AG08396 (cell line): ENCODE measurements at regions not wholly inside any gene's neighbourhood (a gene's known extent, or its start where the extent isn't known, plus 50 kb on each side); places are given as distances from the start of the nearest gene placed in this dataset.
A peak's percentile ranks its signal among the peaks of the same experiment; 100 is the strongest.

ENCODE experiments used
- DNase-seq: peaks from one replicate; pipeline ENCODE4 v3.0.0; 2012; ENCODE audit warnings: low spot score, mixed read lengths

- no peak for DNase-seq
Observed at GRCh38 chr4:152269448-152270191, 266.3 kb downstream of the FBXW7 start.

DNA sequence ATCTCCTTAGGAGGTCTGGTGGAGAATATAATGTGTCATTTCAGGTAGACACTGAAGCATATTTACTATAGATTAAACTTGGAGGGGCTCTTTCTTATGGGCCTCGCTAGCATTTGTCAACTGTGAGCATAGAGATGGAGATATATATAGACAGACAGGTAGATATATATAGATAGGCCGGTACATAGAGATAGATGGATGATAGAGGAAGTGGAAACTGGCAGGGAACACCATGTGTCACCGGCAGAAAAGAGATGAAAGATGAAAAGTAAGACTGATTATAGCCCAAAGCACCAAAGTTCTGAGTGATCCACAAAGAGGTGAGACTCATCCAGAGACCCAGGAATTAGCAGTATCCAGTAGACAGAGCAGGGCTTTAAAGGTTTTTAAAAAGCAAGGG lies 268.1 kb downstream of the FBXW7 start:
- DNase-seq, result no peak

DNA sequence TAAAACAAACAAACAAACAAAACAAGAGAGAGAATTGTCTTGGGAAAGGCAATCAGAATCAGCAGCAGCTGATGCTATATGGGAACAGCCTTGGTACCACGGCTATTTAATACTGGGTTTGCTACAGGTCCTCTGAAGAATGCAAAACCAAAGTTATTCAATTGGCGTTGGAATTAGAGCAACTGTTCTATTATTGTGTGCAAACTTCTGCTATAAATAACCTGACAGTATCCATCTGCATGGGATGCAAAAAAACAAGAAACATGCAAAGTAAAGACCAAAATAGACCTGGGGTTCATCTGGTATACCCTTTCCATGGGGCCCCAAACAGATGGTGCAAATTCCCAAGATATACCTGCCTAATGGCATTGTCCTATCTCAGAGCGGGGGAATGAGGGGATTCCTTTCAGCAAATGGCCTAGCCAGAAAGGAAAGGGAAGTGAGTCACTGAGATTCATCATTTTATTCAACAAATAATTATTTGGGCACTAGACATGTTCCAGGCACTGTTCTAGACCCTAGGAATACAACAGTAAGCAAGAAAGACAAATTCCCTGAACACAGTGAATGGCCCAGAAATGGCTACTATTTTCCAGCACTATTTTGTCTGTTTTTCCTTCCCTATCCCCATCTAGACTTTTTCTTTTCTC lies 268.9 kb downstream of the FBXW7 start:
- no peak for DNase-seq

DNA sequence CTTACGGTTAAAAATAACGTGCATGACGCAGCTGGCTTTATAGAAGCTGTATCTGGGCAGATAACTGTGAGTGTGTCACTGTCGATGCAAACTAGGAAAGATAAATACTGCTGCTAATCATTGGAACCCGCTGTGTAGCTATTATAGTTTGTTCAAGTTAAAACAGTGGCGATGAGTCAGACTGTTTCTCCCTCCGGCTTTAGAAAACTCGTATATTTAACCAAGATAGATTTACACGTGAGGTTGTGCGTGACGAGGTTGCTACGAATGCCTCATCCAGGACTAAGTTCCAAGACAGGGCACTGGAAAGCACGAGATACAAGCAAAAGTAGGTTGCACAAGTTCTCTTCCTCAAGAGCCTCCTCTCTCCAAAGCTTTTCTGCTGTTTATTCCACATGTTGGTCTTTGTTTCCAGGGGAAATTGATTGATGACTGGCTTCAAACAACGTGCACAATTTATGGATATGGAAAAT lies 270.7 kb downstream of the FBXW7 start:
- peak; percentile 62 for DNase-seq

DNA sequence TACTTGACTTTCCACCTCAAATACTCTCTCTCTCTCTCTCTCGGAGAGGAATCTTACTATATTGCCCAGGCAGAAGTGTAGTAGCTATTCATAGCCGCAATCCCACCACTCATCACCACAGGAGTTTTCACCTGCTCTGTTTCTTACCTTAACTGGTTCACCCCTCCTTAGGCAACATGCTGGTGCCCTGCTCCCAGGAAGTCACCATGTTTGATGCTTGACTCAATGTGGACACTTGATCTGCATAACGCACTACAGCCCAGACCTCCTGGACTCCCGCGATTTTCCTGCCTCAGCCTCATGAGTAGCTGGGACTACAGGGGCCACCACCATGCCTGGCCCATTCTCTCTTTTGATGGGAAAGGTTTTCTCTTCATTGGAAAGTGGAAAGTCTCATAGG lies 271.8 kb downstream of the FBXW7 start:
- DNase-seq, result no peak

DNA sequence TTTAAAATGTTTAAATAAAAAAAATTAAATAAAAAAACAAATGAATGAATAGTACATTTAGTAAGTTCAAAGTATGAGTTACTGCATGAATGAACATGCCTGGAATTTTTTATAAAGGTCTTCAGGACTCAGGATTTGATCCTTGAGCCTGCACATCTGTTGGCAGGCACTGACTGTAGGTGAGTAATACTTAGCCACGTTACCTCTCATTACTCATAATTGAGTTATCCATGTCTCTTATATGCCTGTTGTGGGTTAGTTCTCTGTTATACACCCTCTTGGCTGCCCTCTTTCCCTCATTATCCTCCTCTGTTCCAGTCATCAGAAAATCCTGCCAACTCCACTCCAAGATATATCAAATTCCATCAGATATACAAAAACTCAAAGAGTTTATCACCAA lies 276.0 kb downstream of the FBXW7 start:
- DNase-seq, result peak; percentile 29

GRCh38 chr4:152258804-152259708 lies 276.8 kb downstream of the FBXW7 start:
- peak; percentile 48 for DNase-seq

DNA sequence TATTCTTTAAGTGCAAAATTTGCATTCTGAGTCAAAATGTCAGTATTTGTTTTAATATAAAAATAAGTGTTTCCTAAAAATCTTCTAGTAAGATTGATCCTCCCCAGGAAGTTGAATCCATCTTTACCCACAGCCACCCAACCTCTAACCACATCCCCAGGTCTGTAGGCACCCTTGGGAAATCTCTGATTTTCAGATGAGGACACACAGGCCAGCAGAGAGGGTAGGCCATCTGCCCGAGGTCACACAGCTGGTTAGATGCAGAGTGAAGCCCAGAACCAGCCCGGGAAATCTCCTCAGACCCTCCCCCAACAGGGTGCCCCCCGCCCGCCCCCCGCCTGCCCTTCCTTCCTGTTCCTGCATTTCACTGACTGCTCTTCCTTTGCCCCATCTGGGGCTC lies 277.5 kb downstream of the FBXW7 start:
- DNase-seq, result no peak

DNA sequence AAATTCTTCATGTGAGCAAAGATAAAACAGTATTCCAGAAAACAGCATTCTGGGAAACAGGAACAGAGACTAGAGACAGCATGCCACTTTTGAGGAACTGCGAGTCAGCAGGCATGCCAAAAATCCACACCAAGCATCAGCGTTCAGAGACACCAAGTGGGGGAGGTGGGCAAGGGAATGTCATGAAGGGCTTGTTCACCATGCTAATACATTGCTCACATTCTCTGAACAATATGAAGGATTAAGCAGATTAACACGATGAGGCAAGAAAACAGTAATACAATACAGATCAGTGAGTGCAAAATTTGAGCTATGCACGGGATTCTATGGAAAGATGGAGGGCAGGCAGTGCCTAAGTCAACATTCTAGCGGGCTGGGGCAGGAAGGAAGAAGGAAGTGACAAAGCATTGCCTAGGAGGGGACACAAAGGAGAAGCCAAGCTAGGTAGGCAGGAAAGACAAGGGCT lies 278.3 kb downstream of the FBXW7 start:
- DNase-seq, result peak; percentile 31

GRCh38 chr4:152256996-152257395 lies 278.9 kb downstream of the FBXW7 start:
- no peak for DNase-seq

- peak; percentile 37 for DNase-seq
Observed at GRCh38 chr4:152255437-152255836, 280.5 kb downstream of the FBXW7 start.

GRCh38 chr4:152248347-152248746 lies 287.5 kb downstream of the FBXW7 start:
- no peak for DNase-seq

GRCh38 chr4:152247271-152247975 lies 288.5 kb downstream of the FBXW7 start:
- DNase-seq, result no peak

DNA sequence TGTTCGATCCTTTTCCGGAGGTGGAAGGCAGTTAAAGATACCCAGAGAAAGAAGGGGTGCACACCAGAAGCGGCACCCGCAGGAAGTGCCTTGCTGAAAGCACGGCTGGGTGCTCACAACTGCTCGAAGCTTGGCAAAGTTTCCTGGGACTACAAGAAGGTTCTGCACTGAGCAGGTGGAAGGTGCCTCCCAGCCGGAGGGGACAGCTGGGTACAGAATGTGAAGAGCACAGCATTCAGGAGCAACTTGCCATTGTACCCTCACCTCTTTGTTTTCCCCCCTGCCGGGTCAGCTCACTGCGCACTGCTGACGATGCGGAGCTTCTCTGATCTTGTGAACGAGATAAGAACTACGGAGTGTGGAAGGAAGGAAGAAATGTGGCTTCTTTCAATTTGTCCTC lies 289.2 kb downstream of the FBXW7 start:
- DNase-seq, result no peak

DNA sequence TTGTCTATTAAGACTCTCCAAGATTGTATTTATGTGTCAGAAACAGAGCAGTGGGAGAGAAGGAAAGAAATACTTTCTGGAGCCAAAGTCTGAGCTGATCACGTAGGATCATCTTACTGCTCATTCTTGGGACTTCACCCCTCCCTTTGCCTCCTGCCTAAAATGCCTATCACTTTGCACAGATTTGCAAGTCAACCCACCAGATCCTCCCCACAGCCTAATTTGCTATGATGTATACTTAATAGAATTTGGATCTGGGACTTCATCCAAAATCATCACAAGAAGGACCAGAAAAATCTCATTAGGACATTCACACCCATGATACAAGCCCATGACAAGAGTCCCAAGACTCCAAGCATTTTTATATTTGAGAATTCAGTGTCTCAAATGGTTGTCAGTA lies 290.2 kb downstream of the FBXW7 start:
- no peak for DNase-seq

GRCh38 chr4:152244659-152245058 lies 291.2 kb downstream of the FBXW7 start:
- no peak for DNase-seq

GRCh38 chr4:152243896-152244595 lies 291.8 kb downstream of the FBXW7 start:
- DNase-seq, result peak; percentile 21

DNA sequence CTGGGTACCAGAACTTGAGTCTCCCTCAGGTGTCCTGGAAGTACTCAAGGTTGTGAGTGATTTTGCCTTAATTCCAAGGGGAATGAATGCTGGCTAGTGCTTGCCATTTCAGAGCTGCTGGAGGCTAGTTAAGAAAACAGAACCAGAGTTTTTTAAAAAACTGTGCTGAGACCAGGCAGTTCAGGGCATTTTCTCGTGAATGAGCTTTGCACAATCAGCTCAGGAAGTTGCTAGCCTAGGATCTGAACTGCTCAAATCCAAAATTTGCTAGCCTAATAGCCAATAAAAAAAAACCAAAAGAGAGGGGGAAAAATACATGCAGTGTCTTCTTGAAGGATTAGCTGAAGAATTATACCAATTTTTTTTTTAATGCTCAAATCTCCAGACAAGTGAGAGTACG lies 292.7 kb downstream of the FBXW7 start:
- DNase-seq, result no peak

GRCh38 chr4:152240232-152240631 lies 295.7 kb downstream of the FBXW7 start:
- no peak for DNase-seq

- DNase-seq, result no peak
Observed at GRCh38 chr4:152239216-152239615, 296.7 kb downstream of the FBXW7 start.

GRCh38 chr4:152236519-152237056 lies 299.3 kb downstream of the FBXW7 start:
- DNase-seq, result no peak
